Fibroblast of skin of right biceps (primary cell): ENCODE measurements at regions not wholly inside any gene's neighbourhood (a gene's known extent, or its start where the extent isn't known, plus 50 kb on each side); places are given as distances from the start of the nearest gene placed in this dataset.
"Not testable (repeated sequence)": the region's sequence is repeated elsewhere in the genome, so short reads cannot be mapped to it uniquely, and the experiment has no call there.

Source experiments
- DNase-seq: peaks from one replicate; pipeline ENCODE4 v3.0.0-alpha.2; 2013

GRCh38 chr9:26220367-26220766 lies 542.1 kb upstream of the TUSC1 start:
- no peak for DNase-seq

- DNase-seq = no peak
These were observed 541.7 kb upstream of the TUSC1 start for GRCh38 chr9:26219961-26220360.

GRCh38 chr9:26216702-26217101 lies 538.5 kb upstream of the TUSC1 start:
- no peak for DNase-seq

GRCh38 chr9:26214713-26215444 lies 536.6 kb upstream of the TUSC1 start:
- DNase-seq = not testable (repeated sequence)

- peak; percentile 57 for DNase-seq
These were observed 532.2 kb upstream of the TUSC1 start for GRCh38 chr9:26210338-26210851.

- peak; percentile 32 for DNase-seq
These were observed 527.0 kb upstream of the TUSC1 start for GRCh38 chr9:26205261-26205660.

GRCh38 chr9:26193237-26193636 lies 515.0 kb upstream of the TUSC1 start:
- no peak for DNase-seq

GRCh38 chr9:26191711-26192110 lies 513.5 kb upstream of the TUSC1 start:
- DNase-seq = no peak

- no peak for DNase-seq
These were observed 503.6 kb upstream of the TUSC1 start for GRCh38 chr9:26181836-26182235.

GRCh38 chr9:26176628-26177027 lies 498.4 kb upstream of the TUSC1 start:
- no peak for DNase-seq

GRCh38 chr9:26175264-26175663 lies 497.0 kb upstream of the TUSC1 start:
- DNase-seq = peak; percentile 80

GRCh38 chr9:26172301-26172700 lies 494.1 kb upstream of the TUSC1 start:
- no peak for DNase-seq

GRCh38 chr9:26171691-26172090 lies 493.4 kb upstream of the TUSC1 start:
- no peak for DNase-seq

- peak; percentile 76 for DNase-seq
These were observed 491.9 kb upstream of the TUSC1 start for GRCh38 chr9:26170190-26170589.

GRCh38 chr9:26169708-26170107 lies 491.5 kb upstream of the TUSC1 start:
- DNase-seq = peak; percentile 63

- DNase-seq = no peak
These were observed 488.3 kb upstream of the TUSC1 start for GRCh38 chr9:26166537-26166936.

GRCh38 chr9:26165426-26165825 lies 487.2 kb upstream of the TUSC1 start:
- no peak for DNase-seq

- peak; percentile 66 for DNase-seq
These were observed 485.7 kb upstream of the TUSC1 start for GRCh38 chr9:26163931-26164330.

- DNase-seq = peak; percentile 32
These were observed 481.5 kb upstream of the TUSC1 start for GRCh38 chr9:26159575-26160392.

- DNase-seq = no peak
These were observed 480.4 kb upstream of the TUSC1 start for GRCh38 chr9:26158631-26159150.

- DNase-seq = no peak
These were observed 479.2 kb upstream of the TUSC1 start for GRCh38 chr9:26157411-26157810.

GRCh38 chr9:26152350-26152749 lies 474.1 kb upstream of the TUSC1 start:
- DNase-seq = no peak

- no peak for DNase-seq
These were observed 469.9 kb upstream of the TUSC1 start for GRCh38 chr9:26148128-26148527.

GRCh38 chr9:26145938-26146337 lies 467.7 kb upstream of the TUSC1 start:
- DNase-seq = no peak
